ENCODE measurements at regions not wholly inside any gene's neighbourhood (a gene's known extent, or its start where the extent isn't known, plus 50 kb on each side); places are given as distances from the start of the nearest gene placed in this dataset.

GRCh38 chr7:68400783-68401182, 1197.5 kb upstream of the AUTS2 start:
- TF ChIP-seq EZH2 (IDR thresholded peaks at IDR 0.05; ENCODE audit: insufficient read depth, low read length) (no peak), CTCF (IDR thresholded peaks at IDR 0.05; ENCODE audit: insufficient read depth, low read depth, low read length) (no peak)

All from astrocyte (in vitro differentiated cells and primary cell).